Smooth muscle cell (in vitro differentiated cells): ENCODE measurements at regions not wholly inside any gene's neighbourhood (a gene's known extent, or its start where the extent isn't known, plus 50 kb on each side); places are given as distances from the start of the nearest gene placed in this dataset.

Experiments
- DNase-seq: peaks from one replicate; lab custom pipeline; 2025; ENCODE audit not compliant: unreplicated experiment; lab: John Stamatoyannopoulos, UW
- H2AFZ ChIP-seq: fragments of 200-600 bp; sonication (generic); 2 replicates; pipeline ENCODE4 v1.6.0; 2016; ENCODE audit warnings: antibody characterized with exemption, low read depth, mild to moderate bottlenecking
- H3F3A ChIP-seq: fragments of 200-600 bp; sonication (generic); 2 replicates; pipeline ENCODE4 v1.6.0; 2017; ENCODE audit warnings: antibody characterized with exemption, low read depth
- H3K27ac ChIP-seq: fragments of 200-600 bp; sonication (generic); 2 replicates; pipeline ENCODE4 v1.5.1; 2016; ENCODE audit warnings: low read depth, mild to moderate bottlenecking
- H3K27me3 ChIP-seq: fragments of 200-600 bp; sonication (generic); 2 replicates; pipeline ENCODE4 v1.6.1; 2016; ENCODE audit warnings: low read depth, mild to moderate bottlenecking
- H3K36me3 ChIP-seq: fragments of 200-600 bp; sonication (generic); 2 replicates; pipeline ENCODE4 v1.5.1; 2016; ENCODE audit warnings: low read depth
- H3K4me1 ChIP-seq: fragments of 200-600 bp; sonication (generic); 2 replicates; pipeline ENCODE4 v1.5.1; 2016; ENCODE audit warnings: low read depth
- H3K4me2 ChIP-seq: fragments of 200-600 bp; sonication (generic); 2 replicates; pipeline ENCODE4 v1.6.0; 2016; ENCODE audit warnings: mild to moderate bottlenecking
- H3K4me3 ChIP-seq: fragments of 200-600 bp; sonication (generic); 2 replicates; pipeline ENCODE4 v1.5.1; 2016; ENCODE audit warnings: mild to moderate bottlenecking
- H3K79me2 ChIP-seq: fragments of 200-600 bp; sonication (generic); 2 replicates; pipeline ENCODE4 v1.6.0; 2016; ENCODE audit warnings: low read depth, mild to moderate bottlenecking
- H3K9ac ChIP-seq: fragments of 200-600 bp; sonication (generic); 2 replicates; pipeline ENCODE4 v1.6.0; 2016; ENCODE audit warnings: low read depth
- H3K9me3 ChIP-seq: fragments of 200-600 bp; sonication (generic); replicated peaks from 2 replicates; pipeline ENCODE4 v1.5.1; 2016; ENCODE audit warnings: low read depth
- H4K20me1 ChIP-seq: fragments of 200-600 bp; sonication (generic); 2 replicates; pipeline ENCODE4 v1.6.0; 2016; ENCODE audit warnings: low read depth
- CTCF ChIP-seq: fragments of 200-600 bp; sonication (generic); IDR thresholded peaks from 2 replicates; pipeline ENCODE4 v1.5.1; 2017; ENCODE audit warnings: borderline replicate concordance, mild to moderate bottlenecking, antibody characterized with exemption; ENCODE audit not compliant: insufficient read depth, poor library complexity, severe bottlenecking
- WGBS: methylation state at CpG from one replicate; pipeline ENCODE4 v1.1.7; 2016; ENCODE audit warnings: low lambda C conversion rate; 5-methylcytosine and 5-hydroxymethylcytosine counted together

- Histone ChIP-seq H4K20me1 (no peaks in the 10 kb centered on the region), H3K4me3 (no peak overlapping the region), H3F3A (no peaks in the 10 kb centered on the region), H3K9me3 (no peaks in the 10 kb centered on the region), H3K27ac (no peak overlapping the region), H3K4me2 (no peak overlapping the region), H3K4me1 (no peaks in the 10 kb centered on the region), H3K9ac (no peak overlapping the region), H3K79me2 (no peaks in the 10 kb centered on the region), H2AFZ (no peak overlapping the region), H3K36me3 (no peaks in the 10 kb centered on the region), H3K27me3 (peaks cover 6% of the 10 kb centered on the region)
- no peak for TF ChIP-seq CTCF
- WGBS: 94% methylated on average over 3 of the region's 3 CpGs
- no peak for DNase-seq
Observed at GRCh38 chr7:1336509-1336908, 103.8 kb downstream of the UNCX start.

DNA sequence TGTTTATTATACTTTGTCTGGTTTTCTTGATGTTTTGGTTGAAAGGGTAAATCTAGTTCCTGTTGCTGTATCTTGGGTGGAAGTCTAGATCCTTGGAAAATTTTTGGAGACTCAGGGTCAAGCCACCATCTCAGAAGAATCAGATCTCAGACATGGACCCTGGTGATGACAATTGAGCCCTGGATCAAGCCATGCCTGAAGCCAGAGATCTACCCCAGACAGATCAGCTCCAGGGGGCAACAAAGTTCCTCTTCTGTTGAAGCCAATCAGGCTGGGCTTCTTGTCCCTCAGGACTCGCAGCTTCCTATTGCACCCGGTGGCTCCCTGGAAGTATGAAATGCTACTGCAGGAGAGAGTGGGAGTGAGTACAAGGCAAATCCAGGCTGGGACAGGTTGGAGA lies 106.9 kb downstream of the UNCX start:
- H3K27ac ChIP-seq: no peak overlapping the region
- H3K9me3 ChIP-seq: no peaks in the 10 kb centered on the region
- H3K4me1 ChIP-seq: no peaks in the 10 kb centered on the region
- H3K9ac ChIP-seq: no peak overlapping the region
- no peak overlapping the region for H2AFZ ChIP-seq
- 93% methylated on average over 2 of the region's 2 CpGs for WGBS
- no peaks in the 10 kb centered on the region for H4K20me1 ChIP-seq
- no peak overlapping the region for H3K4me3 ChIP-seq
- no peaks in the 10 kb centered on the region for H3K79me2 ChIP-seq
- no peak overlapping the region for H3K4me2 ChIP-seq
- DNase-seq: no peak
- no peak for TF ChIP-seq CTCF
- peaks cover 6% of the 10 kb centered on the region for H3K27me3 ChIP-seq
- H3F3A ChIP-seq: no peaks in the 10 kb centered on the region
- H3K36me3 ChIP-seq: no peaks in the 10 kb centered on the region

- Histone ChIP-seq H3F3A (no peaks in the 10 kb centered on the region), H3K9me3 (no peaks in the 10 kb centered on the region), H4K20me1 (no peaks in the 10 kb centered on the region), H3K79me2 (no peaks in the 10 kb centered on the region), H3K4me3 (no peak overlapping the region), H3K27ac (no peak overlapping the region), H3K4me1 (no peaks in the 10 kb centered on the region), H3K36me3 (no peaks in the 10 kb centered on the region), H3K4me2 (no peak overlapping the region), H3K27me3 (peaks cover 6% of the 10 kb centered on the region), H2AFZ (no peak overlapping the region), H3K9ac (no peak overlapping the region)
- no peak for TF ChIP-seq CTCF
- no peak for DNase-seq
- 81% methylated on average over 3 of the region's 3 CpGs for WGBS
Observed at GRCh38 chr7:1340031-1340430, 107.4 kb downstream of the UNCX start.

DNA sequence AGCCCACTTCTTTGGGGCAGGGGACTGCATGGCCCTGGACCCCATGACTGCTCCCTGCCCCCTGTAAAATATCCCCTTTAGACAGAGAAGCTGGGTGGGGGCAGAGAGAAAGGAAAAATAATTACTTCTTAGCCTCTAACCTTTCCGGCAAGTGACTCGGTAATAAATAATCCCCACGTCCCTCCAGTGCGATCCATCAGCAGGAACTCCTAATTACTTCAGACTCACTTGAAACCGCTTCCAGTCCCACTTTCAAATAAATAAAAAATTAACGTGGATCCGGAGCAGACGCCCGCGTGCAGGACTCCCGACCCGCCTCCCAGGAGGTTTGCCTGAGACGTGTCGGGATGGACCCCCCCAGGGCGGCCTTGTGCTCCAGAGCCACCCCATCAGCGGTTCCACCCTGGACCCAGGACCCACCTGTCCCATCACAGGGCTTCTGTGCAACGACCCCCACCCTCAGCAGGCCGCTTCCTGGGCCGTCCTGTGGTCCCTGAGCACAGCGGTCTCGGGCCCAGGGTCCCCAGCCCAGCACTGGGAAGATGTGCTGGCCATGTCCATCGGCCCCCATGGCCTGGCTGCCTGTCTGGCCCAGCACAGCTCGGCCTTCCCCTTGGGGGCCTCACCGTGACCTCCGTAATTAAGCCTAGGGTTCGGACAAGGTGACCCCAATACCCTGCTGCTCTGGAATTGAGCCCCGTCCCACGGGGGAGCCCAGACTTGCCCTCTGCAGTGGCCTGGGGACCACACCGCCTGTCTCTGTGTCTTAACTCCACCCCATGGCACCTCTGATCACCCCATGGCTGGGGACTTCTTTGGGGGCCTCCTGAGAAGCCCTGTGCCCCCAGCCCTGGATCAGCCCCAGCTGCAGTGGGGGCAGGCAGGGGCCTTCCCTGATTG lies 108.0 kb downstream of the UNCX start:
- H3K9me3 ChIP-seq: no peaks in the 10 kb centered on the region
- H3K79me2 ChIP-seq: no peaks in the 10 kb centered on the region
- H3K4me2 ChIP-seq: no peak overlapping the region
- WGBS: 91% methylated on average over 29 of the region's 29 CpGs
- H3K9ac ChIP-seq: no peak overlapping the region
- H3K4me3 ChIP-seq: no peak overlapping the region
- H3K27me3 ChIP-seq: peaks cover 6% of the 10 kb centered on the region
- TF ChIP-seq CTCF: no peak
- H2AFZ ChIP-seq: no peak overlapping the region
- no peaks in the 10 kb centered on the region for H3F3A ChIP-seq
- no peak for DNase-seq
- H4K20me1 ChIP-seq: no peaks in the 10 kb centered on the region
- no peak overlapping the region for H3K27ac ChIP-seq
- no peaks in the 10 kb centered on the region for H3K4me1 ChIP-seq
- H3K36me3 ChIP-seq: no peaks in the 10 kb centered on the region
